ENCODE measurements at regions not wholly inside any gene's neighbourhood (a gene's known extent, or its start where the extent isn't known, plus 50 kb on each side); places are given as distances from the start of the nearest gene placed in this dataset.

- Histone ChIP-seq H3K4me1 (ENCODE audit: control insufficient read depth in 2 of 3, insufficient read depth in 2 of 3, low read depth in 1 of 3, low read length in 3 of 3) (no peaks in the 10 kb centered on the region), H3K36me3 (ENCODE audit: control insufficient read depth in 2 of 3, insufficient read depth in 3 of 3, low read length in 3 of 3) (peaks cover 0 to 5% (median 4%) of the 10 kb centered on the region in 3 donors), H3K4me3 (ENCODE audit: low read length in 3 of 3) (no peak overlapping the region), H3K27ac (ENCODE audit: low read depth in 2 of 2, low read length in 2 of 2) (no peak overlapping the region), H3K9ac (ENCODE audit: low read length in 3 of 3) (no peak overlapping the region), H3K9me3 (ENCODE audit: control insufficient read depth in 2 of 3, insufficient read depth in 1 of 3, low read length in 3 of 3) (no peaks in the 10 kb centered on the region), H3K27me3 (ENCODE audit: control insufficient read depth, insufficient read depth, low read length) (no peaks in the 10 kb centered on the region)
- DNase-seq (no peak), FAIRE-seq (no peak)
- TF ChIP-seq CTCF (IDR thresholded peaks at IDR 0.05; ENCODE audit: borderline replicate concordance, extremely low read depth, insufficient read depth) = no peak
- intact Hi-C loops (cut with DNase I) = no loop called here
Measured at GRCh38 chr6:2363211-2363610, 117.8 kb upstream of the GMDS start.

GRCh38 chr6:2361195-2361594 is 115.8 kb upstream of the GMDS start:
- H3K4me3 ChIP-seq (ENCODE audit: low read length in 3 of 3) = no peak overlapping the region
- no peak overlapping the region for H3K9ac ChIP-seq (ENCODE audit: low read length in 3 of 3)
- no peak for FAIRE-seq
- no peak for DNase-seq
- H3K27me3 ChIP-seq (ENCODE audit: control insufficient read depth, insufficient read depth, low read length) = no peaks in the 10 kb centered on the region
- H3K9me3 ChIP-seq (ENCODE audit: control insufficient read depth in 2 of 3, insufficient read depth in 1 of 3, low read length in 3 of 3) = no peaks in the 10 kb centered on the region
- no peaks in the 10 kb centered on the region for H3K4me1 ChIP-seq (ENCODE audit: control insufficient read depth in 2 of 3, insufficient read depth in 2 of 3, low read depth in 1 of 3, low read length in 3 of 3)
- intact Hi-C loops (cut with DNase I) = no loop called here
- peaks cover 0 to 5% (median 4%) of the 10 kb centered on the region in 3 donors for H3K36me3 ChIP-seq (ENCODE audit: control insufficient read depth in 2 of 3, insufficient read depth in 3 of 3, low read length in 3 of 3)
- TF ChIP-seq CTCF (IDR thresholded peaks at IDR 0.05; ENCODE audit: borderline replicate concordance, extremely low read depth, insufficient read depth) = no peak
- no peak overlapping the region for H3K27ac ChIP-seq (ENCODE audit: low read depth in 2 of 2, low read length in 2 of 2)

GRCh38 chr6:2360716-2361115 is 115.3 kb upstream of the GMDS start:
- intact Hi-C loops (cut with DNase I) = no loop called here

More at GRCh38 chr6:2360716-2361115, 115.3 kb upstream of the GMDS start:
- Histone ChIP-seq H3K36me3 (ENCODE audit: control insufficient read depth in 2 of 3, insufficient read depth in 3 of 3, low read length in 3 of 3) (peaks cover 0 to 5% (median 4%) of the 10 kb centered on the region in 3 donors), H3K4me3 (ENCODE audit: low read length in 3 of 3) (no peak overlapping the region), H3K4me1 (ENCODE audit: control insufficient read depth in 2 of 3, insufficient read depth in 2 of 3, low read depth in 1 of 3, low read length in 3 of 3) (no peaks in the 10 kb centered on the region), H3K9me3 (ENCODE audit: control insufficient read depth in 2 of 3, insufficient read depth in 1 of 3, low read length in 3 of 3) (no peaks in the 10 kb centered on the region), H3K27ac (ENCODE audit: low read depth in 2 of 2, low read length in 2 of 2) (no peak overlapping the region), H3K9ac (ENCODE audit: low read length in 3 of 3) (no peak overlapping the region), H3K27me3 (ENCODE audit: control insufficient read depth, insufficient read depth, low read length) (no peaks in the 10 kb centered on the region)
- DNase-seq (no peak), FAIRE-seq (no peak)
- no peak for TF ChIP-seq CTCF (IDR thresholded peaks at IDR 0.05; ENCODE audit: borderline replicate concordance, extremely low read depth, insufficient read depth)

Data from kidney (tissue), 13 donors.